Hepatocyte (in vitro differentiated cells): ENCODE measurements at regions not wholly inside any gene's neighbourhood (a gene's known extent, or its start where the extent isn't known, plus 50 kb on each side); places are given as distances from the start of the nearest gene placed in this dataset.

Experiments used
- DNase-seq: peaks from one replicate; pipeline ENCODE4 v3.0.0-alpha.2; 2016; ENCODE audit warnings: low spot score
- H2AFZ ChIP-seq: fragments of 200-600 bp; sonication (generic); 2 replicates; pipeline ENCODE4 v1.6.0; 2016; ENCODE audit warnings: antibody characterized with exemption, mild to moderate bottlenecking
- H3K27ac ChIP-seq: fragments of 200-600 bp; sonication (generic); 2 replicates; pipeline ENCODE4 v1.5.1; 2016; ENCODE audit warnings: mild to moderate bottlenecking
- H3K27me3 ChIP-seq: fragments of 200-600 bp; sonication (generic); 2 replicates; pipeline ENCODE4 v1.6.1; 2016
- H3K36me3 ChIP-seq: fragments of 200-600 bp; sonication (generic); replicated peaks from 2 replicates; pipeline ENCODE4 v1.5.1; 2016; ENCODE audit warnings: low read depth; ENCODE audit not compliant: insufficient read depth
- H3K4me1 ChIP-seq: fragments of 200-600 bp; sonication (generic); 2 replicates; pipeline ENCODE4 v1.5.1; 2016; ENCODE audit warnings: mild to moderate bottlenecking, moderate library complexity; ENCODE audit not compliant: insufficient read depth
- H3K4me2 ChIP-seq: fragments of 200-600 bp; sonication (generic); 2 replicates; pipeline ENCODE4 v1.6.0; 2016
- H3K4me3 ChIP-seq: fragments of 200-600 bp; sonication (generic); 2 replicates; pipeline ENCODE4 v1.5.1; 2016; ENCODE audit warnings: mild to moderate bottlenecking
- H3K79me2 ChIP-seq: fragments of 200-600 bp; sonication (generic); 2 replicates; pipeline ENCODE4 v1.6.0; 2017; ENCODE audit warnings: mild to moderate bottlenecking
- H3K9me2 ChIP-seq: fragments of 200-600 bp; sonication (generic); replicated peaks from 2 replicates; pipeline ENCODE4 v1.6.0; 2017; ENCODE audit warnings: mild to moderate bottlenecking; ENCODE audit not compliant: insufficient read depth
- H3K9me3 ChIP-seq: fragments of 200-600 bp; sonication (generic); 2 replicates; pipeline ENCODE4 v1.5.1; 2016; ENCODE audit warnings: low read depth, mild to moderate bottlenecking
- H4K20me1 ChIP-seq: fragments of 200-600 bp; sonication (generic); 2 replicates; pipeline ENCODE4 v1.6.0; 2016; ENCODE audit warnings: mild to moderate bottlenecking; ENCODE audit not compliant: insufficient read depth, poor library complexity, severe bottlenecking
- CTCF ChIP-seq: fragments of 200-600 bp; sonication (generic); IDR thresholded peaks from 2 replicates; pipeline ENCODE4 v1.5.1; 2016; ENCODE audit warnings: antibody characterized with exemption, mild to moderate bottlenecking; ENCODE audit not compliant: poor library complexity
- EZH2 ChIP-seq: fragments of 200-600 bp; sonication (generic); IDR thresholded peaks from 2 replicates; pipeline ENCODE4 v1.6.1; 2016; ENCODE audit warnings: antibody characterized with exemption, mild to moderate bottlenecking, borderline replicate concordance
- EZH2phosphoT487 ChIP-seq: fragments of 200-600 bp; sonication (generic); IDR thresholded peaks from one replicate; pipeline ENCODE4 v1.6.1; 2018; ENCODE audit warnings: antibody characterized with exemption, mild to moderate bottlenecking, low read depth, moderate library complexity; ENCODE audit not compliant: unreplicated experiment, severe bottlenecking
- WGBS: methylation state at CpG from one replicate; pipeline ENCODE4 v1.1.6; 2016; ENCODE audit warnings: low lambda C conversion rate; ENCODE audit errors: missing lambda C conversion rate; 5-methylcytosine and 5-hydroxymethylcytosine counted together

- 29% methylated on average over 1 of the region's 1 CpG for WGBS
Observed at GRCh38 chr11:29351301-29351873, 665.4 kb downstream of the KCNA4 start.

GRCh38 chr11:29343465-29344333, 673.1 kb downstream of the KCNA4 start:
- no peak for TF ChIP-seq EZH2
- TF ChIP-seq CTCF = peak; percentile 85
- TF ChIP-seq EZH2phosphoT487 = no peak
- WGBS = 31% methylated on average over 8 of the region's 8 CpGs
- Histone ChIP-seq H3K9me2 (no peaks in the 10 kb centered on the region), H3K27me3 (no peaks in the 10 kb centered on the region), H3K79me2 (no peaks in the 10 kb centered on the region), H3K4me3 (no peak overlapping the region), H3K9me3 (no peaks in the 10 kb centered on the region), H3K36me3 (no peaks in the 10 kb centered on the region), H3K27ac (no peak overlapping the region), H2AFZ (peak overlapping the region; percentile 44), H3K4me1 (no peaks in the 10 kb centered on the region), H4K20me1 (no peaks in the 10 kb centered on the region), H3K4me2 (peak overlapping the region; percentile 49)
- DNase-seq = peak; percentile 81

More at GRCh38 chr11:29351301-29351873, 665.4 kb downstream of the KCNA4 start:
- Histone ChIP-seq H3K4me2 (peak overlapping the region; percentile 24), H3K9me2 (no peaks in the 10 kb centered on the region), H3K27me3 (no peaks in the 10 kb centered on the region), H3K27ac (no peak overlapping the region), H4K20me1 (no peaks in the 10 kb centered on the region), H3K79me2 (no peaks in the 10 kb centered on the region), H3K4me1 (no peaks in the 10 kb centered on the region), H3K36me3 (no peaks in the 10 kb centered on the region), H3K9me3 (no peaks in the 10 kb centered on the region), H2AFZ (no peak overlapping the region), H3K4me3 (no peak overlapping the region)
- no peak for DNase-seq
- TF ChIP-seq EZH2 = no peak
- TF ChIP-seq CTCF = no peak
- TF ChIP-seq EZH2phosphoT487 = no peak

DNA sequence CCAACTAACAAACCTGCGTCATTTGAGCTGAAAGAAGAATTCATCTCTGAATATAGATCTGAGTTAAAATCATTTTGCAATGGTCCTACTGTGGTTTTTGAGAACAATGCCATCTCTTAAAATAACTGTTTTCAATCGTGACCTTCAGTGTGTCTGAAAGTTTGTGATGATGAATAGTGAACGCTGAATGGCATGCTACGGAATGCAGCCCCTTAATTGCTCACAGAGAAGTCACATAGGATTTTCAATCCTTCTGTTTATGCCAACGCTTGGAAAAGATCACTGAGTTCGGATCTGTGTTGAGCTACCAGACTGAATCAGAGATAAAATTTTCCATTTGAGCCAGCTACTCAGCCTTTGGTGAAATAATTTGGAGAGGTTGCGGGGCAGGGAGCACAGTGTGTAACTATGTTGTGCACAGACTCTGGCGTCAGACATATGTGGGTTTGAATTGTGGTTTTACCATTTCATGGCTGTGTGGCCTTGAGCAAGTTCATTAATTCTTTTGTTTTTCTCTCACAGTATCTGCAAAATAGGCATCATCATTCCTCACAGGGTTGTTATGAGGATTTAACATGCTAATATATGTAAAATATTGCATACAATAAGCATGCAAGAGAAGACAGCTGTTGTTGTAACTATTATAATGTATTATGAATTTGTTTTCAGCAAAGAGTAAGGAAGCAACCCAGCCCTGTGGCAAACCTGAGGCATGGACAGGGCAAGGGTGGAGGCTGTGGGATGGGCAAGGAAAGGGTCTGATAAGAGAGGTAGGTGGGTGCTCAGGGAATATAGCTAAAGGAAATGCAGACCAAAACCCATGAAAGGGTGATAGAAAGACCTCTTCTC, 679.9 kb downstream of the KCNA4 start:
- Histone ChIP-seq H3K27ac (no peak overlapping the region), H3K9me2 (no peaks in the 10 kb centered on the region), H3K4me3 (no peak overlapping the region), H3K9me3 (no peaks in the 10 kb centered on the region), H3K36me3 (no peaks in the 10 kb centered on the region), H3K79me2 (no peaks in the 10 kb centered on the region), H2AFZ (no peak overlapping the region), H3K4me1 (no peaks in the 10 kb centered on the region), H3K27me3 (no peaks in the 10 kb centered on the region), H3K4me2 (no peak overlapping the region), H4K20me1 (no peaks in the 10 kb centered on the region)
- TF ChIP-seq EZH2phosphoT487 = no peak
- no peak for TF ChIP-seq EZH2
- TF ChIP-seq CTCF = no peak
- no peak for DNase-seq
- 66% methylated on average over 8 of the region's 8 CpGs for WGBS
